GM19438 (cell line): ENCODE measurements at regions not wholly inside any gene's neighbourhood (a gene's known extent, or its start where the extent isn't known, plus 50 kb on each side); places are given as distances from the start of the nearest gene placed in this dataset.

ENCODE experiments used
- ATAC-seq: cut with Tn5 transposase; IDR thresholded peaks from one replicate; pipeline ENCODE4 v1.9.1; 2021; ENCODE audit warnings: low read depth; ENCODE audit not compliant: unreplicated experiment

- ATAC-seq = no peak
Observed at GRCh38 chr7:46900312-46901263, 681.3 kb downstream of the TNS3 start.

- no peak for ATAC-seq
Observed at GRCh38 chr7:46897381-46897780, 684.5 kb downstream of the TNS3 start.

GRCh38 chr7:46886669-46887374, 695.1 kb downstream of the TNS3 start:
- ATAC-seq = no peak

DNA sequence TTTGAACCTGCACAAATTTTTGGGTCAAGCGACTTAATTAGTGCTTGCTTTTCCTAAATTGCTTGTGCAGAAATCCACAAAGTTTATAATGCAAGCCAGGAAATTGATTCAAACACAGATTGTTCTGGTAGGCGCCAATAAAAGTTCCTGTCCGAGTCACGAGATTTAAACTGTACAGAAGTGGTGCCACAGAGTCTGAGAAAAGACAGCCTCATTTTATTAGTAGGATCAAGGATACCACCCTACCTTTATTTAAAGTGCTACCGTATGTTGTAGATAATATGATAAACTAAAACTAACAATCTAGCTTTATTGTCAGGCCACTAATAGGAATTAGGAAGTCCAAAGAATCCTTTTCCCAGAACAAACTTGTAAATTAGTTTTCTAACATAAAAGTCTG, 696.7 kb downstream of the TNS3 start:
- ATAC-seq = no peak

- no peak for ATAC-seq
Observed at GRCh38 chr7:46881507-46882127, 700.3 kb downstream of the TNS3 start.

DNA sequence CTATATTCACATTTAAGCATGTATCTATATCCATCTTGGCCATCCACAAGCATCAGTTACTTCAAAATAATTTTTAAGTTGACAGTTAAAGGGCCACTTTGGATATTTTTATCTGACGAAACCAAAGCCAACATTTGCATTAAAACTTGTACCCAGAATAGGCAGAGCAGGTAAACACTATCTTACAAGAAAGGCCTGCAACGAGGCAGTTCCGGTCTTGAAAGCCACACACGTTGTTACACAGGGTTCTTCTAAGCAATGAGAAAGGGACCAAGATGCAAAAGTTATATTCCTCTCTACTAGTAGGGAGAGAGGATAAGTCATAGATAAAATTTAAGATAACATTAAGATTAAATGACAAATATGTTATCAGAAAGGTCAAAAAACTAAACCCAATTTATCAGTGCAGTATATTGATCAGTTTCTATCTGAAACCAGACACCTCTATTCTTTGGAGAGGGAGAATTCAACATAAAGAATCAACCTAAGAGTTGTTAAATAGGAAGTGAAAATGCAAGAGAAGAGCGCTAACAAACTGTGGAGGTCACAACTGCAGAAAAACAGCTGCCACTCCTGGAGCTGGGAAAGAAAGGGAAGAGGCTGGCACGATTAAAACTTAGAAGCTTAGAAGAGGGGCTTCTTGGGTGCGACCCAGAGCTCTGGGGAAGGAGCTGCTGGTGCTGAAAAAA, 701.3 kb downstream of the TNS3 start:
- no peak for ATAC-seq

GRCh38 chr7:46879783-46880182, 702.1 kb downstream of the TNS3 start:
- ATAC-seq = no peak

DNA sequence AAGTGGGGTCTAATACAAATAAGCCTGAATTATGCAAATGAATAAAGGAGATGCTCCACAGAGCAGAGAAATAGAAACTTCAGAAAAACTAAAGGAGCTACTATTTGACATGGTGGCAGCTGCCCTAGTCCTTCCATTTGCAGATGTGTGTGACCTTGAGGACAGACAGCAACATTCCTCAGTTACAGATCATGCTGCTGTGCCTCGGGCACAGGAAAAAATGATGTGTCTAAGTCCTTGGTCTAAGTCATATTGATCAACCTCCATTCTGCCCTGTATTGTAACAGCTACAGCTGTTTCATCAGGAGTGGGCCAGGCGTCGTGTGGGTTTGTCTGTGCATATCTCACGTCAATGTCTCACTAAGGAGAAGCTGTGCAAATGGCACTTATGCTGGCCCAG, 710.4 kb downstream of the TNS3 start:
- no peak for ATAC-seq

- no peak for ATAC-seq
Observed at GRCh38 chr7:46864716-46865115, 717.2 kb downstream of the TNS3 start.

DNA sequence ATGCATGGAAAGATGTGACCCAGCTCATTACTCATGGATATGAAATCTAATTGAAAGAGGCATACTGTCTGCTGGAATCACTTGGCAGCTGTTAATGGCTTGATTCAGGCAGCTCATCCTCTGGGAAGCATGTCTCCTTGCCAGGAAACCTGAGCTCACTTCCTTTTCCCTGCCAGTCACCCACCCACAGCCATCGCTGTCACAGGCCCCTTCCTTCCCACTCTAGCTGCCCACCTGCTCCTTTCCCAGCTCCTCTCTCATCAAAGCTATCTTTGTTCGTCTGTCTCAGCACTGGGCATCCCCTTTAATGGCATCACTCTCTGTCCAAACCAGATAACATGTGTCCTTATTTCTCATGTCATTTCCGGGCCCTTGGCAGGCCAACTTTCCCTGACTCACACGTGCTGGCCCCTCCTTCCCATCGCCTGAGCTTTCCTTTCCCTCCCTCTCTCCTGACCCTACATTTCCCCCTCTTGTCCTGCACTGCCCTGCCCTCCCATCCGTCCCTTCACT, 721.9 kb downstream of the TNS3 start:
- ATAC-seq = no peak

GRCh38 chr7:46855851-46856250, 726.1 kb downstream of the TNS3 start:
- ATAC-seq = no peak

- ATAC-seq = no peak
Observed at GRCh38 chr7:46854958-46855473, 726.9 kb downstream of the TNS3 start.

GRCh38 chr7:46853451-46853850, 728.5 kb downstream of the TNS3 start:
- ATAC-seq = no peak

DNA sequence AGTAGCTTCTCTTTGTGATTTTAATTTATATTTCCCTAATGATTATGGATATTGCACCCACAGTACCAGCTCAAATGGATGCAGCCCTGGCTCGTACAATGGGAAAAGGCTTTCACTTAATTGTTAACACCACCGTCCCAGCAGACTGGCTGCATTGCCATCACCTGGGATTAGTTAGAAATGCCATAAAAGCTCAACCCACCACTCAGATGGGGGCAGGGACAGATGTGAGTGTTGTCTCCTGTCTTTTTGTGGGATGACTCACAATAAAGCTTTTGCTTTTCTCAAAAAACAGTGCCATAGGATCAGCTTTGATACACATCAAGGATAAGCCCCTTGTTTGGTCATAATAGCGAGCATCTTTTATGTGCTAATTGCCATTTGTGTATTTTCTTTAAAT, 729.1 kb downstream of the TNS3 start:
- no peak for ATAC-seq

- no peak for ATAC-seq
Observed at GRCh38 chr7:46850563-46851330, 731.2 kb downstream of the TNS3 start.

DNA sequence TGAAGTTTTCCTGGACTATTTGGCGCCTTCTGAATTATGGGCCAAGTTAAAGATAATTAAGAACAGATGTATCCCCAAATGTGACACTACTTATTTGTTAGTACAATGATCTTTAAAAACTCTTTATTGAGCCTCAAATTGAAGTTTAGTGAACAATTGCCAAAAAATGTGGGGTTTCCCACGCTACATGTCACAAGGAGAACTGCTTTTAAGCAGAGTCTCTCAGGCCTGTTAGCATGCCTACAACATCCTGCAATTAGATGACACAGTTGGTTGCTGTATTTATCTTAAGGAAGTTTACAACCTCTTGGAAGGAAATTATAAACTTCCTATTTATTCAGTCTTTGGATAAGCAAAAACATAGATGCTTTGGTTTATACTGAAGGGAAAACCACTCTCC, 733.0 kb downstream of the TNS3 start:
- ATAC-seq = no peak

GRCh38 chr7:46848311-46848710, 733.6 kb downstream of the TNS3 start:
- no peak for ATAC-seq

GRCh38 chr7:46847126-46847525, 734.8 kb downstream of the TNS3 start:
- no peak for ATAC-seq

- no peak for ATAC-seq
Observed at GRCh38 chr7:46844486-46844885, 737.4 kb downstream of the TNS3 start.

DNA sequence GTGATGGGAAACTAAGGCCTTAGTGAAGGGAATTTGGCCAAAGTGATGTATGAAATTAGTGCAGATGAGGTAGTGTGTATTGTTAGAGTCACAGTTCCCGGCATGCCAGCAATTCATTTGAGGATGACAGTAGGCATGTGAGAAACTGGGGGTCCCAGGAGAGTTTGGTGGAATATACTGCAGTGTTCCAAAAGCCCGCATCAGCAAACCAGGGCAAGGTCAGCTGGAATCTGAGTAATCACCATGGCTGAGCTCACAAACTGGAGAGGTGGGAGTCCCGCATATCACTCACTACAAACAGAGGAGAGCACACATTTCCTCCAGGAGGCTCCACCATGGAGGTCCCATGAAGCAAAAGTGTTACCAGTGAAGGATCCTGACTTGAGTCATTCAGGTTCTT, 740.7 kb downstream of the TNS3 start:
- ATAC-seq = no peak
